Large intestine (tissue), 3 donors: ENCODE measurements at regions not wholly inside any gene's neighbourhood (a gene's known extent, or its start where the extent isn't known, plus 50 kb on each side); places are given as distances from the start of the nearest gene placed in this dataset.
A peak's percentile ranks its signal among the peaks of the same experiment; 100 is the strongest.

Source experiments
- DNase-seq, 2 donors: peaks; one replicate each; pipeline versions ENCODE4 v3.0.0 to v3.0.0-alpha.2; 2013
- H3K27ac ChIP-seq: one replicate; pipeline ENCODE4 v1.5.1; 2013; ENCODE audit warnings: low read length
- H3K27me3 ChIP-seq: 2 replicates; pipeline ENCODE4 v1.6.1; 2013; ENCODE audit warnings: low read length; ENCODE audit not compliant: control insufficient read depth, insufficient read depth
- H3K36me3 ChIP-seq: 2 replicates; pipeline ENCODE4 v1.6.1; 2013; ENCODE audit warnings: low read length; ENCODE audit not compliant: control insufficient read depth, insufficient read depth
- H3K4me1 ChIP-seq: one replicate; pipeline ENCODE4 v1.6.1; 2013; ENCODE audit warnings: low read length; ENCODE audit not compliant: control insufficient read depth, insufficient read depth
- H3K4me3 ChIP-seq: one replicate; pipeline ENCODE4 v1.5.1; 2013; ENCODE audit warnings: low read length
- H3K9me3 ChIP-seq: one replicate; pipeline ENCODE4 v1.6.1; 2013; ENCODE audit warnings: mild to moderate bottlenecking, low read depth, low read length, moderate library complexity; ENCODE audit not compliant: control insufficient read depth
- WGBS: methylation state at CpG from one replicate; pipeline ENCODE4 v1.1.5; 2013; ENCODE audit warnings: low lambda C conversion rate; ENCODE audit not compliant: insufficient coverage; 5-methylcytosine and 5-hydroxymethylcytosine counted together

- Histone ChIP-seq H3K4me3 (no peak overlapping the region), H3K27ac (no peak overlapping the region), H3K36me3 (no peaks in the 10 kb centered on the region), H3K4me1 (no peaks in the 10 kb centered on the region), H3K27me3 (peaks cover 17% of the 10 kb centered on the region), H3K9me3 (no peaks in the 10 kb centered on the region)
- DNase-seq: no peak
- 86% methylated on average over 1 of the region's 4 CpGs for WGBS
Measured at GRCh38 chr4:41857226-41857641, 78.0 kb upstream of the TMEM33 start.

- no peak for DNase-seq
- H3K36me3 ChIP-seq: no peaks in the 10 kb centered on the region
- H3K27ac ChIP-seq: no peak overlapping the region
- H3K4me1 ChIP-seq: no peaks in the 10 kb centered on the region
- peaks cover 16% of the 10 kb centered on the region for H3K27me3 ChIP-seq
- H3K9me3 ChIP-seq: no peaks in the 10 kb centered on the region
- 86% methylated on average over 1 of the region's 2 CpGs for WGBS
- no peak overlapping the region for H3K4me3 ChIP-seq
Measured at GRCh38 chr4:41856797-41857196, 78.4 kb upstream of the TMEM33 start.

GRCh38 chr4:41853973-41854372 lies 81.3 kb upstream of the TMEM33 start:
- H3K27me3 ChIP-seq: peaks cover 10% of the 10 kb centered on the region
- H3K36me3 ChIP-seq: no peaks in the 10 kb centered on the region
- no peak overlapping the region for H3K27ac ChIP-seq
- H3K4me3 ChIP-seq: no peak overlapping the region
- no peaks in the 10 kb centered on the region for H3K9me3 ChIP-seq
- DNase-seq: no peak
- no peaks in the 10 kb centered on the region for H3K4me1 ChIP-seq
- WGBS: 80% methylated on average over 1 of the region's 2 CpGs

- WGBS: 58% methylated on average over 2 of the region's 2 CpGs
- peaks cover 5% of the 10 kb centered on the region for H3K27me3 ChIP-seq
Measured at GRCh38 chr4:41852229-41852628, 83.0 kb upstream of the TMEM33 start.

GRCh38 chr4:41851621-41852020 lies 83.6 kb upstream of the TMEM33 start:
- H3K4me3 ChIP-seq: no peak overlapping the region
- H3K36me3 ChIP-seq: no peaks in the 10 kb centered on the region
- H3K9me3 ChIP-seq: no peaks in the 10 kb centered on the region
- WGBS: 92% methylated on average over 2 of the region's 2 CpGs
- H3K27ac ChIP-seq: no peak overlapping the region
- no peaks in the 10 kb centered on the region for H3K4me1 ChIP-seq
- H3K27me3 ChIP-seq: peaks cover 5% of the 10 kb centered on the region
- DNase-seq: no peak

More at GRCh38 chr4:41852229-41852628, 83.0 kb upstream of the TMEM33 start:
- no peak overlapping the region for H3K4me3 ChIP-seq
- H3K9me3 ChIP-seq: no peaks in the 10 kb centered on the region
- no peaks in the 10 kb centered on the region for H3K36me3 ChIP-seq
- no peak for DNase-seq
- no peaks in the 10 kb centered on the region for H3K4me1 ChIP-seq
- H3K27ac ChIP-seq: no peak overlapping the region

- Histone ChIP-seq H3K4me3 (no peak overlapping the region), H3K4me1 (no peaks in the 10 kb centered on the region), H3K9me3 (no peaks in the 10 kb centered on the region), H3K36me3 (no peaks in the 10 kb centered on the region), H3K27me3 (peaks cover 2% of the 10 kb centered on the region), H3K27ac (no peak overlapping the region)
- DNase-seq: no peak
Measured at GRCh38 chr4:41844327-41844726, 90.9 kb upstream of the TMEM33 start.

- Histone ChIP-seq H3K27me3 (peaks cover 2% of the 10 kb centered on the region), H3K36me3 (no peaks in the 10 kb centered on the region), H3K4me1 (no peaks in the 10 kb centered on the region), H3K27ac (no peak overlapping the region), H3K9me3 (no peaks in the 10 kb centered on the region), H3K4me3 (no peak overlapping the region)
- no peak for DNase-seq
- 40% methylated on average over 1 of the region's 8 CpGs for WGBS
Measured at GRCh38 chr4:41839916-41840854, 91.7 kb upstream of the PHOX2B start.

- H3K4me1 ChIP-seq: no peaks in the 10 kb centered on the region
- H3K27me3 ChIP-seq: peaks cover 2% of the 10 kb centered on the region
- no peaks in the 10 kb centered on the region for H3K36me3 ChIP-seq
- no peak for DNase-seq
- H3K27ac ChIP-seq: no peak overlapping the region
- no peak overlapping the region for H3K4me3 ChIP-seq
- H3K9me3 ChIP-seq: no peaks in the 10 kb centered on the region
Measured at GRCh38 chr4:41838590-41838989, 90.1 kb upstream of the PHOX2B start.

GRCh38 chr4:41835321-41835995 lies 86.9 kb upstream of the PHOX2B start:
- H3K27ac ChIP-seq: no peak overlapping the region
- WGBS: 40% methylated on average over 1 of the region's 3 CpGs

GRCh38 chr4:41832961-41833360 lies 84.4 kb upstream of the PHOX2B start:
- no CpG with 5 or more reads among the region's 1 CpG for WGBS
- Histone ChIP-seq H3K36me3 (no peaks in the 10 kb centered on the region), H3K4me3 (no peak overlapping the region), H3K9me3 (no peaks in the 10 kb centered on the region), H3K27me3 (no peaks in the 10 kb centered on the region), H3K27ac (no peak overlapping the region), H3K4me1 (no peaks in the 10 kb centered on the region)
- no peak for DNase-seq

More at GRCh38 chr4:41835321-41835995, 86.9 kb upstream of the PHOX2B start:
- Histone ChIP-seq H3K4me3 (no peak overlapping the region), H3K4me1 (no peaks in the 10 kb centered on the region), H3K9me3 (no peaks in the 10 kb centered on the region), H3K27me3 (no peaks in the 10 kb centered on the region), H3K36me3 (no peaks in the 10 kb centered on the region)
- peak in 1 of 2 donors; percentile 10 for DNase-seq
